CD4-positive, alpha-beta T cell treated with Interleukin-2 at 100 ng/mL for 4 hours (primary cell): ENCODE measurements at regions not wholly inside any gene's neighbourhood (a gene's known extent, or its start where the extent isn't known, plus 50 kb on each side); places are given as distances from the start of the nearest gene placed in this dataset.
"Not testable (repeated sequence)": the region's sequence is repeated elsewhere in the genome, so short reads cannot be mapped to it uniquely, and the experiment has no call there.

ENCODE experiments used
- DNase-seq: peaks from one replicate; pipeline ENCODE4 v3.0.0-alpha.2; 2020; ENCODE audit warnings: low spot score

GRCh38 chr9:26163931-26164330, 485.7 kb upstream of the TUSC1 start:
- DNase-seq: no peak

- no peak for DNase-seq
Measured at GRCh38 chr9:26159575-26160392, 481.5 kb upstream of the TUSC1 start.

- no peak for DNase-seq
Measured at GRCh38 chr9:26158631-26159150, 480.4 kb upstream of the TUSC1 start.

- no peak for DNase-seq
Measured at GRCh38 chr9:26157411-26157810, 479.2 kb upstream of the TUSC1 start.

- DNase-seq: no peak
Measured at GRCh38 chr9:26152350-26152749, 474.1 kb upstream of the TUSC1 start.

GRCh38 chr9:26148128-26148527, 469.9 kb upstream of the TUSC1 start:
- DNase-seq: no peak

- no peak for DNase-seq
Measured at GRCh38 chr9:26145938-26146337, 467.7 kb upstream of the TUSC1 start.

GRCh38 chr9:26142631-26143030, 464.4 kb upstream of the TUSC1 start:
- no peak for DNase-seq

GRCh38 chr9:26142201-26142600, 464.0 kb upstream of the TUSC1 start:
- no peak for DNase-seq

- DNase-seq: no peak
Measured at GRCh38 chr9:26133537-26133936, 455.3 kb upstream of the TUSC1 start.

- no peak for DNase-seq
Measured at GRCh38 chr9:26132746-26133312, 454.6 kb upstream of the TUSC1 start.

GRCh38 chr9:26131886-26132285, 453.6 kb upstream of the TUSC1 start:
- no peak for DNase-seq

GRCh38 chr9:26129217-26129616, 451.0 kb upstream of the TUSC1 start:
- no peak for DNase-seq

GRCh38 chr9:26125693-26126092, 447.4 kb upstream of the TUSC1 start:
- DNase-seq: no peak

GRCh38 chr9:26116085-26116484, 437.8 kb upstream of the TUSC1 start:
- not testable (repeated sequence) for DNase-seq

- DNase-seq: no peak
Measured at GRCh38 chr9:26112724-26113123, 434.5 kb upstream of the TUSC1 start.

GRCh38 chr9:26086396-26086795, 408.2 kb upstream of the TUSC1 start:
- no peak for DNase-seq

GRCh38 chr9:26081847-26082246, 403.6 kb upstream of the TUSC1 start:
- DNase-seq: no peak

GRCh38 chr9:26078706-26079105, 400.5 kb upstream of the TUSC1 start:
- no peak for DNase-seq

GRCh38 chr9:26077860-26078259, 399.6 kb upstream of the TUSC1 start:
- no peak for DNase-seq

GRCh38 chr9:26067608-26068007, 389.4 kb upstream of the TUSC1 start:
- DNase-seq: no peak

- DNase-seq: no peak
Measured at GRCh38 chr9:26066237-26066636, 388.0 kb upstream of the TUSC1 start.

GRCh38 chr9:26061948-26062575, 383.8 kb upstream of the TUSC1 start:
- no peak for DNase-seq
